Naive thymus-derived CD8-positive, alpha-beta T cell (primary cell): ENCODE measurements at regions not wholly inside any gene's neighbourhood (a gene's known extent, or its start where the extent isn't known, plus 50 kb on each side); places are given as distances from the start of the nearest gene placed in this dataset.

Source experiments
- ATAC-seq, 2 donors: fragments of 150-1000 bp; cut with Tn5 transposase in 1 of 2; sonication (Bioruptor Pico), chemical (Tn5 transposase) in 1 of 2; 1 replicate in 1 of 2; 2 replicates in 1 of 2; pipeline ENCODE4 v1.10.0; 2021; ENCODE audit warnings: mild to moderate bottlenecking in 2 of 2, moderate library complexity in 2 of 2
- POLR2A ChIA-PET: fragments of 350-600 bp; sonication (Branson Sonifier 250); formaldehyde crosslinking; loops from one replicate; lab custom pipeline; 2021; ENCODE audit warnings: antibody characterized with exemption; lab: Charles Lee
- DNase-seq, 10 donors: peaks; one replicate each; pipeline versions ENCODE4 v3.0.0 to v3.0.0-alpha.2; 2020 to 2022
- H3K27ac Mint-ChIP-seq, 10 donors: one replicate each; pipeline ENCODE4 v1.8.0; 2020 to 2022; ENCODE audit warnings: mild to moderate bottlenecking in 10 of 10, mixed read lengths in 10 of 10, moderate library complexity in 4 of 10, inconsistent platforms in 1 of 10
- H3K27me3 Mint-ChIP-seq, 5 donors: one replicate each; pipeline ENCODE4 v1.8.0; 2021 to 2022; ENCODE audit warnings: mixed read lengths in 5 of 5
- H3K36me3 Mint-ChIP-seq, 3 donors: one replicate each; pipeline ENCODE4 v1.8.0; 2020 to 2022; ENCODE audit warnings: mixed read lengths in 3 of 3, mild to moderate bottlenecking in 2 of 3, inconsistent platforms in 1 of 3
- H3K4me1 Mint-ChIP-seq, 4 donors: one replicate each; pipeline ENCODE4 v1.8.0; 2021 to 2022; ENCODE audit warnings: mixed read lengths in 4 of 4
- H3K4me3 Mint-ChIP-seq, 10 donors: one replicate each; pipeline ENCODE4 v1.8.0; 2020 to 2022; ENCODE audit warnings: mild to moderate bottlenecking in 10 of 10, mixed read lengths in 10 of 10, moderate library complexity in 6 of 10, inconsistent platforms in 1 of 10
- H3K9me3 Mint-ChIP-seq, 9 donors: one replicate each; pipeline ENCODE4 v1.8.0; 2020 to 2022; ENCODE audit warnings: mixed read lengths in 9 of 9, mild to moderate bottlenecking in 3 of 9, inconsistent platforms in 1 of 9, moderate library complexity in 1 of 9

DNA sequence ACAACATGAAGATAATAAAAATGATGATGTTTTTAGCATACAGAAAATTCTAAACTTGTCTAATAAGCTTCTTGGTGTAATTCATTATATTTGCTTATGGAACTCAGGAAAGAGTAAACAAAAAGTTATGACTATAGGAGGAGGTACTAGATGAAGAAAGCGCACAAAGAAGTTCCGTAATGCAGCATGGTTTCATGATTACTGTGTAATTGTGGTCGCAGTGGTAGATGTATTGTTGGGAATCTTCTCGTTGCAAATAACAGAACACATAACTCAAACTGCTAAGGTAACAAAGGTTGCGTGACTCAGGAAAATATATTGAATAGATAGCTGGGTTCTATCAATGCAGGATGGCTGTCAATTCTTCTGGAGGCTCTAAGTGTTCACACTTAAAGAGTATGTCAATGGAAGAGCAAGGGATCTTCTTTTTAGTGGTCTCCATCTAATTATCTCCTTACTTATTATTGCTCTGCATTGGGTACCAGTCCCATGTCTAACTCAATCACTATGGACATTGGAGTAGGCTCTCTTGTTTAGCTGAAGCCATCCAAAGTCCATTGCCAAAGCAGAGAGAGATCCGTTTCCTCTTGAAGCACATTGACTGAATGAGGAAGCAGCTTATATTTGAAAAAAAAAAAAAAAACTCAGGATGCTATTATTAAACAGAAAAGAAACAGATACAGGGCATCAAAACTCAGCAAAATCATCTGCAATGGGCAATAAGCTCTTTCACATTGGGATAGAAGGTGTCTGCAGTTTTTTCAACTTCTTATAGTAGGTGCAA is 283.4 kb upstream of the ATP2B1 start:
- Mint-ChIP-seq H3K27me3 (no peaks in the 10 kb centered on the region), H3K9me3 (no peaks in the 10 kb centered on the region), H3K27ac (peak overlapping the region in 1 of 10 donors; percentile 30), H3K4me1 (peaks cover 3 to 25% (median 13%) of the 10 kb centered on the region in 4 donors), H3K4me3 (no peak overlapping the region), H3K36me3 (no peaks in the 10 kb centered on the region)
- POLR2A ChIA-PET: no interaction called here
- DNase-seq (no peak), ATAC-seq (no peak)

DNA sequence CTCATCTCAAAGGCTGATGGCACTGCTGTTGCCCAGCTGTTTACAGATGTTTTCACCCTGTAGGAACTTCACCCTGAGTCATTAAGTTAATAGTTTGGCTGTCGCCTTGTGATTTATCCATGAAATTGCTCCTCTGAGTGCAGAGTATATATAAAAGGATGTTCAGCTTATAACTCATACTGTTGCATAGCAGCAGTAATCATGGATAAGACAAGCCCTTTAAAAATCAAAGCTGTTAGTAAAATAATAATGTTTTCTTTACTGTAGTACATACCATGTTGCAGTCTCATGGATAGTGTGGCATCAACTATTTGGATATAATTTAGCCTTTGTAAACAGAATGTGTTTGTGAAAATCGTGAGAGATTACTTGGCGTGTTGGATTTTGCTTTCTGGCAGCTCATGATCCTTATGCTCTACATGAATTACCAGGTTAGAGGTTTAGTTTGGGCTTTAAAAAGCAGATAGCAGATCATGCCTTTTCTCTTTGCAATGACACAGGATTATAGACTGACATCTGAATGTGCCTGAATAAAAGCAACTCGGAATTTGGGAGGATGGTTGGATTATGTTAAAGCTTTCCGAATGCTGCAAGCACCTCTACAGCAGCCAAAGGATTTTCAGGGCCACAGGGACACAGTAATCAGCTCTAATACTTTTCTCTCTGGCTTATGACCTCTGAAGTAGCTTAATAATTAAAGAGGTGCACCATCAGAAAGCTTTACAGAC is 279.7 kb upstream of the ATP2B1 start:
- no peak for ATAC-seq

DNA sequence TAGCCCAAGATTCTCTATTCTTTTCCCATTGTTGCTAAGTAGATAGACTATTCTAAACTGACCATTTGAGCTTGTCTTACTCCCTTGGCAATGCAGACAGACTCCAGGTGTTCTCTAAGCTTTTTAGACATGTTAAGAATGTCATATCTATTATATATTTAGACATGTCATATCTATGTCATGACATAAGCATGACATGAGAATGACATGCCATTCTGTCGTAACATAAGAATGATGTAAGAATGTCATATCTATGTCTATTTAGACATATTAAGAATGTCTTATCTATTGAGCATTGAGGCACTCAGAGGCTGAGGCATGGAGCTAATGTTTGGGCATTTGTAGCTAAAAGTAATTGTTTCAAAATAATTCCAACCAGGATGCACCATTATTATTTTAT is 277.3 kb upstream of the ATP2B1 start:
- Mint-ChIP-seq H3K4me3 (no peak overlapping the region), H3K27me3 (no peaks in the 10 kb centered on the region), H3K4me1 (peaks cover 0 to under 1% (median 0%) of the 10 kb centered on the region in 4 donors), H3K9me3 (no peaks in the 10 kb centered on the region), H3K36me3 (peaks cover 0 to 2% (median 0%) of the 10 kb centered on the region in 3 donors), H3K27ac (no peak overlapping the region)
- no peak for ATAC-seq
- POLR2A ChIA-PET: no interaction called here
- no peak for DNase-seq

More for the DNA sequence above, 279.7 kb upstream of the ATP2B1 start:
- H3K4me1 Mint-ChIP-seq: peaks cover 1 to 24% (median 12%) of the 10 kb centered on the region in 4 donors
- no peak overlapping the region for H3K4me3 Mint-ChIP-seq
- POLR2A ChIA-PET: no interaction called here
- H3K9me3 Mint-ChIP-seq: no peaks in the 10 kb centered on the region
- H3K27ac Mint-ChIP-seq: no peak overlapping the region
- no peaks in the 10 kb centered on the region for H3K27me3 Mint-ChIP-seq
- DNase-seq: no peak
- peaks cover 0 to 2% (median 0%) of the 10 kb centered on the region in 3 donors for H3K36me3 Mint-ChIP-seq

DNA sequence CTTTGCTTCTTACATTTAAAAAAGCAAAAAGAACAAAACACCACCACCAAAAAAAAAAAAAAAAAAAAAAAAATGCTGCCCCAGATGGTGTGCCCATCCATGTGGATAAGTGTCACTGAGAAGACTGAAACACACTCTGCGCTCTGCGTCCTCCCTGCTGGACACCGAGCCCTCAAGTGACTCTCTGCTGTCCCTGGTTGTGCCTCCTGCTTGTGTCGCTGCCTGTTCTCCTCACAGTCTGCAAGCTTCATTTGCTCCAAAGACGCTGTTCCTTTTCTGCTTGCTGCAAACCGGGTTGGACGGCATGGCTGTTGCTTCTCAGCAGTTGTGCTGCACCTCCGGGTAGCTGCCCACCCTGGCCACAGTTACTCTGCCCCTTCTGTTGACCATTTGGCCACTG is 276.2 kb upstream of the ATP2B1 start:
- Mint-ChIP-seq H3K4me3 (no peak overlapping the region), H3K9me3 (no peaks in the 10 kb centered on the region), H3K36me3 (peaks cover 0 to 2% (median 0%) of the 10 kb centered on the region in 3 donors), H3K27me3 (no peaks in the 10 kb centered on the region), H3K4me1 (no peaks in the 10 kb centered on the region), H3K27ac (peak overlapping the region in 1 of 10 donors; percentile 44)
- no peak for ATAC-seq
- POLR2A ChIA-PET: no interaction called here
- no peak for DNase-seq

DNA sequence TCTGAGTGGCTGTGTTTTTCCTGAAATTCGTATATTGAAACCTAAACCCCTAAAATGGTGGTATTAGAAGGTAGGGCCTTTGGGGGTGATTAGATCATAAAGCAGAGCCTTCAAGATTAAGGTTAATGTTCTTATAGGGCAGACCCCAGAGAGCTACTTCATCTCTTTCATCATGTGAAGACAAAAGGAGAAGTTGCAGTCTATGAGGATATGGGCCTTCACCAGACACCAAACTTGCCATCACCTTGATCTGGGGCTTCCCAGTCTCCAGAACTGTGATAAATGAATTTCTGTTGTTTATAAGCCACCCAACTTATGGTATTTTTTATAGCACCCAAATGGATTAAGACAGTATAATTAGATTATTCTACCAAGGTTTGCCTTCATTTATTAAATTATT is 275.0 kb upstream of the ATP2B1 start:
- Mint-ChIP-seq H3K36me3 (peaks cover 0 to 2% (median 0%) of the 10 kb centered on the region in 3 donors), H3K27me3 (no peaks in the 10 kb centered on the region), H3K9me3 (no peaks in the 10 kb centered on the region), H3K4me1 (no peaks in the 10 kb centered on the region), H3K4me3 (no peak overlapping the region), H3K27ac (no peak overlapping the region)
- POLR2A ChIA-PET: interaction anchor here (1.4 kb wide), 1 partner anchor 10 kb away, joined by 3 read pairs; no protein-coding TSS in a partner anchor
- no peak for ATAC-seq
- DNase-seq: no peak

DNA sequence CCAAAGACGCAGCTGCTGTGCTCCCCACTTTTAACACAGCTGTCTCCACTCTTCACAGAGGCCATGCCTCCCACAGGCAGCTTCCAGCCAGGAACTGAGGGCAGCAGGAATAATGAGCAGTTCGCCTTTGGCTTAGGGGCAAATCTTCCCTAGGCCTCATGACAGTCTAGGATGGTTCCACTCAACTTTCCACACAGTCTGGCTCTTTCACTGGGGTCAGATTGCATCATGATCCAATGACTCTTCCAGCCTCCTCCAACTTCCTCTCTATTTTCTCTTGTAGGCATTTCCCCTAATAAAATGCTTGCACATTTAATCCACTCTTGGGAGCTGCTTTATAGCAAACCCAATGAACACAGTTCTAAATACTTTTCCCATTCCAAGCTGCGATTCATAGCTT is 271.6 kb upstream of the ATP2B1 start:
- Mint-ChIP-seq H3K27me3 (peaks cover 0 to 4% (median 0%) of the 10 kb centered on the region in 5 donors), H3K9me3 (no peaks in the 10 kb centered on the region), H3K27ac (no peak overlapping the region), H3K4me1 (peaks cover 2 to 3% (median 3%) of the 10 kb centered on the region in 4 donors), H3K4me3 (no peak overlapping the region), H3K36me3 (no peaks in the 10 kb centered on the region)
- ATAC-seq (no peak), DNase-seq (no peak)
- POLR2A ChIA-PET: no interaction called here

DNA sequence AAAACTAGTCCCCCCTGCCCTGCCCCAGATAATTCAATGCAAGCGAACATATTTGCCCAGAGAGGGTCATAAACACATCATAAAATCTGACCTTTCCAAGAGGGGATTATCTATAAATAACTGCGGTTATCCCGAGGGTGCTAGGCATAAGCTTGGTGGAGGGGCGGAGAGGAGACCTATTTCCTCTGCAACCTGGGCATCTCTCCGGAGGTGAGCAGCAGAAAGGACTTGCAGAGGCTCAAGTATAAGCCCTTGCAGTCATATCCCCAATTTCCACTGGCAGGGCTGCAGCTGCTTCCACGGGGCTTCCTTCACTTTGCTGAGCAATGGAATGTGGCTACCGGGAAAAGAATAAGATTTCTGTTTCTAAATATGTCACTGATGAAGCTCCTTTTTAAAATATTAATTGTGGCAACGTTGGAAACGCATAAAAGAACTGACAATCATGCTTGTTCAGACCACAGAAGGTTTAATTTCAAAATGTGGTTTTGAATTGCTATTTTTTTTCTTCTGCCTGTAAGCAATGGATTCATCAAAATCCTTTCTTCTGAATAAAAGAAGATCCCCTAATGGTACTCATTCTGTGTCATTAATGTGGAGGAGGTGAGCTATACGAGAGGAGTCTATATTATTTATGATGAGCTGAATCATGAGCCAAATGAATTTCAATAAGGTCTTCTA is 268.9 kb upstream of the ATP2B1 start:
- ATAC-seq (no peak), DNase-seq (no peak)
- peaks cover 0 to 4% (median 0%) of the 10 kb centered on the region in 5 donors for H3K27me3 Mint-ChIP-seq
- H3K4me3 Mint-ChIP-seq: no peak overlapping the region
- no peaks in the 10 kb centered on the region for H3K36me3 Mint-ChIP-seq
- H3K4me1 Mint-ChIP-seq: peaks cover 3 to 6% (median 5%) of the 10 kb centered on the region in 4 donors
- no peak overlapping the region for H3K27ac Mint-ChIP-seq
- POLR2A ChIA-PET: no interaction called here
- H3K9me3 Mint-ChIP-seq: peaks cover 0 to 3% (median 0%) of the 10 kb centered on the region in 9 donors

DNA sequence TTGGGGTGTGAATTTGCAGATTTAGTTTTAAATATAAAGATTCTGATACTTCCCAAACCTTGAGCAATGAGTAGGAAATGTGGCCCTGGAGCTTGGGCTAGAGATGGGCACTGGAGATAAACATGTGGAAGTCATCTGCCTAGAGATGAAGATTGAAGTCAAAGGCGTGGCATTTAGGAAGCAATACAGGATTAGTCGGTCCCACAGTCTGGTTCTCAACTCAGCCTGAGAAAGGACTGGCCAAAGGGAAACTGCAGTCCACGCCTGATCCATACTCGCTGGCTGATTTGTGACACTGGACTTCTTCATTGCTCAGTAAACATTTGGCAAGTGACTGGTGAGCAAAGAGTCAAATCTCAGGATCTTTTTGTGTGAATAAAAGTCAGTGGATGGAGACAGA is 268.2 kb upstream of the ATP2B1 start:
- H3K27ac Mint-ChIP-seq: peak overlapping the region in 1 of 10 donors; percentile 23
- POLR2A ChIA-PET: no interaction called here
- peaks cover 0 to 3% (median 0%) of the 10 kb centered on the region in 9 donors for H3K9me3 Mint-ChIP-seq
- no peaks in the 10 kb centered on the region for H3K36me3 Mint-ChIP-seq
- DNase-seq: no peak
- ATAC-seq: no peak
- H3K27me3 Mint-ChIP-seq: peaks cover 0 to 4% (median 0%) of the 10 kb centered on the region in 5 donors
- no peak overlapping the region for H3K4me3 Mint-ChIP-seq
- H3K4me1 Mint-ChIP-seq: peaks cover 4 to 8% (median 5%) of the 10 kb centered on the region in 4 donors

DNA sequence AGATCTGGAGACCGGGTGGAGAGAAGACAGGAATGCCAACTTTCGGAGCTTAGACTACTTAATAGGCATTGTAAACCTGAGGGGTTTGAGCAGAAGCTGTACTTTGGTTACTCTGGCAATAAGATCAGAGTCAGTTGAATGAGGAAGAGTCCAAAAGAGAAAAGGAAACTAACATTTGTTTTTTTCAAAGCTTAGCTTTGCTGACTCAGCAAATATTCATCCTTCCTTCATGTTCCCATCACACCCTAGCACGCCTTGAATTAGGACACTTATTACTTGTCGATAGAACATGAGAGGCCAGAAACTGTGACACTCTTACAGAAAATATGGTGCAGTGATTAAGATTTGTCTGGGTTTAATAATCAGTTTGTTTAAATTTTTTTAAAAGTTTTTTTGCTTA is 266.9 kb upstream of the ATP2B1 start:
- ATAC-seq (no peak), DNase-seq (no peak)
- H3K36me3 Mint-ChIP-seq: no peaks in the 10 kb centered on the region
- H3K9me3 Mint-ChIP-seq: peaks cover 0 to 3% (median 0%) of the 10 kb centered on the region in 9 donors
- peaks cover 0 to 4% (median 0%) of the 10 kb centered on the region in 5 donors for H3K27me3 Mint-ChIP-seq
- peaks cover 7 to 20% (median 16%) of the 10 kb centered on the region in 4 donors for H3K4me1 Mint-ChIP-seq
- POLR2A ChIA-PET: no interaction called here
- H3K27ac Mint-ChIP-seq: no peak overlapping the region
- no peak overlapping the region for H3K4me3 Mint-ChIP-seq

DNA sequence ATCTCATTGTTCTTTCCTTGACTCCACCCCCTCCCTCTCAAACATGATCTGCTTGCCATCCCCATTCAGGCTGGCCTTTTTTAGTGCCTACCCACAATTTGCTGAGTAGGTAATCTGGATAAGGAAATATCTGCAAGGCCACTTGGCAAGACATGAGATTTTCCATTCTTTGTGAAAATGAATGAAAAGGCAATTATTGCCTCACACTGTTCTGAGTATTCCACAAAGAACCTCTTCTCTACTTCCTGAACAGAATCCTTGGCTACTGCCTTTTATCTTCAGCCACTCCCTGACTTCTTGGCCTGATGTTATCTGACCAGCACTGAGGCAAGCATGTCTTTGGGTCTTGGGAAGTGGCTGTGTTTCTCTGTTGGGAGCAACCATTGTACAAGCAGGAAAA is 263.2 kb upstream of the ATP2B1 start:
- POLR2A ChIA-PET: no interaction called here
- H3K4me1 Mint-ChIP-seq: peaks cover 7 to 22% (median 16%) of the 10 kb centered on the region in 4 donors
- H3K4me3 Mint-ChIP-seq: no peak overlapping the region
- peaks cover 0 to 4% (median 0%) of the 10 kb centered on the region in 5 donors for H3K27me3 Mint-ChIP-seq
- H3K36me3 Mint-ChIP-seq: no peaks in the 10 kb centered on the region
- no peak for DNase-seq
- no peak overlapping the region for H3K27ac Mint-ChIP-seq
- H3K9me3 Mint-ChIP-seq: peaks cover 0 to 3% (median 0%) of the 10 kb centered on the region in 9 donors
- no peak for ATAC-seq

DNA sequence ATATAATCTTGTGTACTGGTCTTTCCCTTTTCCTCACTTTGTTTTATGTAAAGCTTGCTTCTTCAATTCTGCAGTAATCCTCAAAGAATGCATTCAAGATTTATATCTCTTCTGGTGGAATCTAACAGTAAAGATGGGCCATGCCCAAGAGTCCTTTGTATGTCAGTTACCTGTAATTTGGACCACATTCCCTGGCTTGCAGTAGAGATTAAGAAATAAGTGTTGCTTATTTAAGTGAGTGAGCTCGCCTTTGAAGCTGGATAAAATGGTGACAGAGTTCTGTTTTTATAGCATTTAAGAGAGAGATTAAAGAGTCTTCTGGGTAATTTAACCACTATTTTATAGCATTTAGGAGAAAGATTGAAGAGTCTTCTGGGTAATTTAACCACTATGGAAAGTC is 262.1 kb upstream of the ATP2B1 start:
- Mint-ChIP-seq H3K27me3 (no peaks in the 10 kb centered on the region), H3K36me3 (no peaks in the 10 kb centered on the region), H3K27ac (no peak overlapping the region), H3K4me1 (peaks cover 7 to 22% (median 16%) of the 10 kb centered on the region in 4 donors), H3K4me3 (no peak overlapping the region), H3K9me3 (peaks cover 0 to 3% (median 0%) of the 10 kb centered on the region in 9 donors)
- ATAC-seq (no peak), DNase-seq (no peak)
- POLR2A ChIA-PET: no interaction called here

DNA sequence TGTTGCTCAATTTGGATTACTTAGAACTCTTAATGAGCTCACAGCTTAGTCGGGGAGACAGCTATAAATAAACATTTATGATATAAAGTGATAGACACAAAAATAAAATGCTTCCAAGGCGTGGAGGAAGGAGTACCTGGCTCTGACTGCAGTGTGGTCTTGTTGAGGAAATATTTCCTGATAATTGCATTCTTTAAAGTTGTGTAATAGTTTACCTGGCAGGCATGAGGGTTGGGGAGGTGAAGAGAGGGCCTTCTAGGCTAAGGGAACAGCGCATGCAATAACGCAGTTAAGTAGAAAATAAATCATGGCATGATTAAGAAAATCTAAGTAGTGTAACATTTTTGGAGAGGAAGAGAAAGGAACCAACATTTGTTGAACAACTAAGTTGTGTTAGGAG is 260.5 kb upstream of the ATP2B1 start:
- no peaks in the 10 kb centered on the region for H3K27me3 Mint-ChIP-seq
- no peak for DNase-seq
- POLR2A ChIA-PET: no interaction called here
- no peak overlapping the region for H3K27ac Mint-ChIP-seq
- no peaks in the 10 kb centered on the region for H3K36me3 Mint-ChIP-seq
- peaks cover 4 to 16% (median 12%) of the 10 kb centered on the region in 4 donors for H3K4me1 Mint-ChIP-seq
- peaks cover 0 to 3% (median 0%) of the 10 kb centered on the region in 9 donors for H3K9me3 Mint-ChIP-seq
- no peak for ATAC-seq
- no peak overlapping the region for H3K4me3 Mint-ChIP-seq
